ENCODE measurements at regions not wholly inside any gene's neighbourhood (a gene's known extent, or its start where the extent isn't known, plus 50 kb on each side); places are given as distances from the start of the nearest gene placed in this dataset.

DNA sequence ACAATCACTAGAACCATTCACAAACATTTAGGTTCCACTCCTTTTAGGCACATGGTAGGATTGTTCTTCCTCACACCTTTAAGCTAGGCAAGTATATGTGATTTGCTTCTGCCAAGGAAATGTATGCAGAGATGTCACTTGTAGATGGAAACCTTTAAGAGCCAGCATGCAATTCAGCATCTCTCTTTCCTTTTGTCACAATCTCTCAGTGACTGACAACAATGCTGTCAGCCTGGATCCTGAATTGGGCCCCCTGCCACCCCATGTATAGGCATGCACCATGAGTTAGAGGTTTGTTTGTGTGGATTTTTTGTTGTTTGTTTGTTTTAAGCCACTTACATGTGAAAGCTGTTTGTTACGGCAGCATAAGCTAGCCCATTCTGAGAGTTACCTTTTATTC lies 169.6 kb upstream of the PDE1C start:
- TF ChIP-seq, protein P1, sequence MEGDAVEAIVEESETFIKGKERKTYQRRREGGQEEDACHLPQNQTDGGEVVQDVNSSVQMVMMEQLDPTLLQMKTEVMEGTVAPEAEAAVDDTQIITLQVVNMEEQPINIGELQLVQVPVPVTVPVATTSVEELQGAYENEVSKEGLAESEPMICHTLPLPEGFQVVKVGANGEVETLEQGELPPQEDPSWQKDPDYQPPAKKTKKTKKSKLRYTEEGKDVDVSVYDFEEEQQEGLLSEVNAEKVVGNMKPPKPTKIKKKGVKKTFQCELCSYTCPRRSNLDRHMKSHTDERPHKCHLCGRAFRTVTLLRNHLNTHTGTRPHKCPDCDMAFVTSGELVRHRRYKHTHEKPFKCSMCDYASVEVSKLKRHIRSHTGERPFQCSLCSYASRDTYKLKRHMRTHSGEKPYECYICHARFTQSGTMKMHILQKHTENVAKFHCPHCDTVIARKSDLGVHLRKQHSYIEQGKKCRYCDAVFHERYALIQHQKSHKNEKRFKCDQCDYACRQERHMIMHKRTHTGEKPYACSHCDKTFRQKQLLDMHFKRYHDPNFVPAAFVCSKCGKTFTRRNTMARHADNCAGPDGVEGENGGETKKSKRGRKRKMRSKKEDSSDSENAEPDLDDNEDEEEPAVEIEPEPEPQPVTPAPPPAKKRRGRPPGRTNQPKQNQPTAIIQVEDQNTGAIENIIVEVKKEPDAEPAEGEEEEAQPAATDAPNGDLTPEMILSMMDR (conservative IDR thresholded peaks at IDR 0.05; ENCODE audit: low read depth, low read length): no peak
- no peak for TF ChIP-seq EZH2 (IDR thresholded peaks at IDR 0.05; ENCODE audit: low read length, unreplicated experiment)

All from PC-3 (cell line).